K562 (cell line): ENCODE measurements at regions not wholly inside any gene's neighbourhood (a gene's known extent, or its start where the extent isn't known, plus 50 kb on each side); places are given as distances from the start of the nearest gene placed in this dataset.

Experiments
- ATAC-seq: fragments of 200-7000 bp; cut with Tn5 transposase; 3 replicates; pipeline ENCODE4 v1.9.1; 2020; ENCODE audit warnings: moderate library complexity
- BruUV-seq: library from RNA; stranded (reverse); fragments of 400-500 nt; replicated peaks from 2 replicates; lab custom pipeline; 2021; lab: Mats Ljungman, UMichigan
- CTCF ChIA-PET: fragments of 300-600 bp; formaldehyde crosslinking; extraction: SDS; loops from one replicate; lab custom pipeline; 2021; ENCODE audit warnings: low intra/inter-chr PET ratio; lab: Yijun Ruan, JAX
- POLR2A ChIA-PET: fragments of 300-600, 350-650 bp; sonication (Branson Sonifier 250); formaldehyde crosslinking; extraction: SDS; loops from one replicate; lab custom pipeline; 2021; ENCODE audit warnings: antibody characterized with exemption, inconsistent platforms; lab: Yijun Ruan, JAX
- DNase-seq, 4 experiments: peaks; one replicate each; pipeline versions ENCODE4 v3.0.0 to v3.0.0-alpha.2; 2011 to 2018; ENCODE audit warnings: low spot score in 3 of 4, mixed read lengths in 3 of 4; ENCODE audit errors: extremely low read depth in 1 of 4
- FAIRE-seq: peaks from 2 replicates; lab custom pipeline; 2011; peaks lifted over from hg19 to GRCh38; lab: Jason Lieb, UNC
- H2AFZ ChIP-seq: 2 replicates; pipeline ENCODE4 v1.6.0; 2011; ENCODE audit warnings: low read depth, low read length, control low read depth, inconsistent platforms
- H3K27ac ChIP-seq: fragments of 200-600 bp; 3 replicates; pipeline ENCODE4 v1.8.0; 2011; ENCODE audit warnings: low read depth, mild to moderate bottlenecking, control low read depth, inconsistent platforms, low read length, moderate library complexity, mixed read lengths; ENCODE audit errors: extremely low read depth
- H3K27me3 ChIP-seq, 2 experiments: fragments of 300-600 bp in 1 of 2; 2 replicates in 1 of 2; 3 replicates in 1 of 2; pipeline versions ENCODE4 v1.6.0 to v1.8.0; 2011; ENCODE audit warnings: inconsistent platforms in 2 of 2, low read length in 2 of 2, mild to moderate bottlenecking in 1 of 2, mixed read lengths in 1 of 2, moderate library complexity in 1 of 2; ENCODE audit not compliant: control insufficient read depth in 2 of 2, insufficient read depth in 2 of 2
- H3K36me3 ChIP-seq: fragments of 300-600 bp; 3 replicates; pipeline ENCODE4 v1.8.0; 2011; ENCODE audit warnings: mild to moderate bottlenecking, low read length, inconsistent platforms; ENCODE audit not compliant: control insufficient read depth, insufficient read depth
- H3K4me1 ChIP-seq, 2 experiments: fragments of 200-600 bp in 1 of 2; replicated peaks in 1 of 2; 2 replicates in 1 of 2; 3 replicates in 1 of 2; pipeline versions ENCODE4 v1.5.1 to v1.8.0; 2011; ENCODE audit warnings: inconsistent platforms in 2 of 2, low read length in 2 of 2, mild to moderate bottlenecking in 1 of 2, mixed read lengths in 1 of 2, moderate library complexity in 1 of 2; ENCODE audit not compliant: control insufficient read depth in 2 of 2, insufficient read depth in 2 of 2
- H3K4me2 ChIP-seq: 2 replicates; pipeline ENCODE4 v1.6.1; 2011; ENCODE audit warnings: low read length, control low read depth, inconsistent platforms, mixed read lengths; ENCODE audit not compliant: insufficient read depth
- H3K4me3 ChIP-seq: fragments of 200-600 bp; sonication (generic), shearing (Covaris generic); 2 replicates; pipeline ENCODE4 v1.5.1; 2016; ENCODE audit warnings: control low read depth, inconsistent platforms
- H3K79me2 ChIP-seq: fragments of 200-600 bp; 3 replicates; pipeline ENCODE4 v1.8.0; 2011; ENCODE audit warnings: low read length, inconsistent platforms; ENCODE audit not compliant: control insufficient read depth, insufficient read depth
- H3K9ac ChIP-seq, 2 experiments: 2 replicates each; pipeline versions ENCODE4 v1.6.0 to v1.6.1; 2011; ENCODE audit warnings: low read depth in 2 of 2, low read length in 2 of 2, control low read depth in 1 of 2, inconsistent platforms in 1 of 2, mild to moderate bottlenecking in 1 of 2, mixed read lengths in 1 of 2; ENCODE audit not compliant: insufficient read depth in 1 of 2
- H3K9me1 ChIP-seq: one replicate; pipeline ENCODE4 v1.6.0; 2011; ENCODE audit warnings: inconsistent platforms, mild to moderate bottlenecking, low read length, moderate library complexity; ENCODE audit not compliant: control insufficient read depth, insufficient read depth
- H3K9me3 ChIP-seq: replicated peaks from 2 replicates; pipeline ENCODE4 v1.5.1; 2011; ENCODE audit warnings: low read depth, low read length, inconsistent platforms; ENCODE audit not compliant: control insufficient read depth, insufficient read depth
- H4K20me1 ChIP-seq: replicated peaks from 2 replicates; pipeline ENCODE4 v1.6.1; 2011; ENCODE audit warnings: low read length, inconsistent platforms, mixed read lengths; ENCODE audit not compliant: control insufficient read depth, insufficient read depth
- TCF3 ChIP-seq: sonication (generic); formaldehyde crosslinking; IDR thresholded peaks from 2 replicates; pipeline ENCODE4 v1.4.0; 2020; ENCODE audit warnings: mild to moderate bottlenecking, missing genetic modification reagents
- TCF7 ChIP-seq: sonication (generic); IDR thresholded peaks from 2 replicates; pipeline ENCODE4 v1.6.1; 2016; ENCODE audit warnings: antibody characterized with exemption, borderline replicate concordance
- WGBS: fragments of 100-300 bp; shearing (Covaris generic); methylation state at CpG from one replicate; pipeline ENCODE4 v1.1.6; 2016; ENCODE audit warnings: low coverage, mixed read lengths; ENCODE audit not compliant: insufficient coverage; ENCODE audit errors: missing lambda C conversion rate; 5-methylcytosine and 5-hydroxymethylcytosine counted together
- in situ Hi-C: fragments of 300-500 bp; cut with MboI; formaldehyde crosslinking; loops from 4 replicates; pipeline ENCODE4 v1.15.0; 2018; ENCODE audit warnings: inconsistent platforms, mixed read lengths
- intact Hi-C: fragments of 100-400 bp; cut with micrococcal nuclease; formaldehyde crosslinking; loops from 2 replicates; pipeline ENCODE4 v1.14.2; 2022
- TF ChIP-seq, protein P1 (sequence below): fragments of 450-650 bp; formaldehyde crosslinking; IDR thresholded peaks from 2 replicates; pipeline ENCODE4 v1.4.0; 2020; ENCODE audit warnings: mild to moderate bottlenecking

DNA sequence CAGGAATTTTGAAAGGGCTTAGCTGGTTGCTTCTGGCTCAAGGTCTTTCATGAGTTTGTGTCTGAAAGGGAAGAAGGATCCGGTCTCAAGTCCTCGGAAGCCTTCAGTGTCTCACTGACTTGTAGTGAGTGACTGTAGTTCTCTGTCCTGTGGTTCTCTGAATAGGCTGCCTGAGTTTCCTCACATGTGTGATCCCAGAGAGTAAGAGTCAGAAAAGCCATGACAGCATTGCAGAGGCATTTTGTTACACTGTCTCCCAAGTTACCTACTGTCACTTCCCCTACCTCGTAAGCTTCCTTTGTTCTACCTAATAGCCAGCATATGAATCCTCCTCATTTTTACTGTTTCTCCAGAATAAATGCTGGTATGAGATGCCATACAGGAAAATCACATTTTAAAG is 709.1 kb upstream of the CHAC2 start:
- CTCF ChIA-PET, result no interaction called here
- no peak for TF ChIP-seq TCF3
- intact Hi-C loops, result no loop called here
- H3K9me3 ChIP-seq, result no peaks in the 10 kb centered on the region
- H3K27me3 ChIP-seq, result no peaks in the 10 kb centered on the region
- FAIRE-seq (no peak), ATAC-seq (no peak), DNase-seq (no peak)
- H3K4me3 ChIP-seq, result no peak overlapping the region
- in situ Hi-C loops, result no loop called here
- BruUV-seq, result no TSS peak
- POLR2A ChIA-PET, result interaction anchor here (0.7 kb wide), 1 partner anchor 61 kb away, joined by 3 read pairs; no protein-coding TSS in a partner anchor
- no peaks in the 10 kb centered on the region for H3K36me3 ChIP-seq
- no peaks in the 10 kb centered on the region for H3K79me2 ChIP-seq
- H4K20me1 ChIP-seq, result no peaks in the 10 kb centered on the region
- WGBS, result 0% methylated on average over 1 of the region's 3 CpGs
- H3K9ac ChIP-seq, result no peak overlapping the region
- no peak overlapping the region for H2AFZ ChIP-seq
- no peak overlapping the region for H3K4me2 ChIP-seq
- H3K27ac ChIP-seq, result no peak overlapping the region
- H3K9me1 ChIP-seq, result no peaks in the 10 kb centered on the region
- no peaks in the 10 kb centered on the region for H3K4me1 ChIP-seq

DNA sequence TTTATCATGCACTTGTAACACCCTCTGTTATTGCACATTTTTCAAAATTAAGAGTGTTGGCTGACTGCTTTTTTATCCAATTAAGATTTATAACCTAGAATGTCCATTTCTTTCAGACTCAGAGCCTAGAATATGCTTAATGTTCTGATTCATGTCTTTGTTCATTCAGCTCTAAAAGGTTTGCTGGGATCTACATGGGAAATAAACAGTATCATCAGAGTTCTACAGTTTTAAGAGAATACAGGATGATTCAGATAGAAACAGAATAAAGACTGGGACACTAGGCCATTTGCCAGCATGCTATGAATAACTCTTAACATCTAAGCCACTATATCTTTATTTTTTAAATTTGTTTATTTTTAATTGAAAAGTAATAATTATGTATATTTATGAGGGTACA is 713.7 kb upstream of the CHAC2 start:
- no TSS peak for BruUV-seq
- H2AFZ ChIP-seq, result no peak overlapping the region
- H3K27ac ChIP-seq, result no peak overlapping the region
- FAIRE-seq (no peak), ATAC-seq (no peak), DNase-seq (no peak)
- no peak overlapping the region for H3K9ac ChIP-seq
- TF ChIP-seq TCF7, result no peak
- TF ChIP-seq, protein P1, sequence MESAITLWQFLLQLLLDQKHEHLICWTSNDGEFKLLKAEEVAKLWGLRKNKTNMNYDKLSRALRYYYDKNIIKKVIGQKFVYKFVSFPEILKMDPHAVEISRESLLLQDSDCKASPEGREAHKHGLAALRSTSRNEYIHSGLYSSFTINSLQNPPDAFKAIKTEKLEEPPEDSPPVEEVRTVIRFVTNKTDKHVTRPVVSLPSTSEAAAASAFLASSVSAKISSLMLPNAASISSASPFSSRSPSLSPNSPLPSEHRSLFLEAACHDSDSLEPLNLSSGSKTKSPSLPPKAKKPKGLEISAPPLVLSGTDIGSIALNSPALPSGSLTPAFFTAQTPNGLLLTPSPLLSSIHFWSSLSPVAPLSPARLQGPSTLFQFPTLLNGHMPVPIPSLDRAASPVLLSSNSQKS (CRISPR knock-in tag), result no peak
- H3K9me3 ChIP-seq, result no peaks in the 10 kb centered on the region
- in situ Hi-C loops, result no loop called here
- H3K27me3 ChIP-seq, result no peaks in the 10 kb centered on the region
- no peaks in the 10 kb centered on the region for H4K20me1 ChIP-seq
- H3K79me2 ChIP-seq, result no peaks in the 10 kb centered on the region
- ChIA-PET CTCF (no interaction called here), POLR2A (no interaction called here)
- no peaks in the 10 kb centered on the region for H3K4me1 ChIP-seq
- no peaks in the 10 kb centered on the region for H3K36me3 ChIP-seq
- no peak overlapping the region for H3K4me3 ChIP-seq
- H3K4me2 ChIP-seq, result no peak overlapping the region
- intact Hi-C loops, result no loop called here
- no peaks in the 10 kb centered on the region for H3K9me1 ChIP-seq
